ENCODE measurements at regions not wholly inside any gene's neighbourhood (a gene's known extent, or its start where the extent isn't known, plus 50 kb on each side); places are given as distances from the start of the nearest gene placed in this dataset.

GRCh38 chr16:86189934-86190333 lies 291.0 kb downstream of the IRF8 start:
- no peak for TF ChIP-seq CTCF (IDR thresholded peaks at IDR 0.05; ENCODE audit: control extremely low read depth, extremely low read depth, low read depth, missing control alignments)
- ChIA-PET POLR2A (no interaction called here), CTCF (no interaction called here)
- DNase-seq (ENCODE audit: extremely low spot score), result no peak

DNA sequence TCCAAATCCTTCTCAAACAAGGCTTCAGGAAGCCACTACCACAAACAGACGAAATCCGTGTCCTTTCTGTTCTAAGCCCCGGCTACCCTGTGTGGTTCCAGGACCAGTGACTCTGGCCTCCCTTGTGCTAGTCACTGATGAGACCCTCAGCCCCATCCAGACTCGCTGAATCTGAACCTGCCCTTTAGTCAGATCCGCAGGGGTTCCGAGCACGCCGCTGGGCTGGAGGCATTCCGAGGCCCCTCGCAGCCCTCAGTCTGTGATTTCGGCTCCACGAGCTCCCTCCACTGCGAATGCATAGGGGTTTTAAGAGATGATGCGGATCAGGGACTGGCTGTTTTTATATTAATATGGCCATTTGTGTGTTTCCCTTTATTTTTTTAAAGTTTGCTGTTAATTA lies 292.7 kb downstream of the IRF8 start:
- ChIA-PET CTCF (interaction anchor here (0.9 to 1.5 kb wide), 3 partner anchors 9 to 100 kb away, joined by 3 read pairs; no protein-coding TSS in a partner anchor), POLR2A (no interaction called here)
- no peak for TF ChIP-seq CTCF (IDR thresholded peaks at IDR 0.05; ENCODE audit: control extremely low read depth, extremely low read depth, low read depth, missing control alignments)
- no peak for DNase-seq (ENCODE audit: extremely low spot score)

DNA sequence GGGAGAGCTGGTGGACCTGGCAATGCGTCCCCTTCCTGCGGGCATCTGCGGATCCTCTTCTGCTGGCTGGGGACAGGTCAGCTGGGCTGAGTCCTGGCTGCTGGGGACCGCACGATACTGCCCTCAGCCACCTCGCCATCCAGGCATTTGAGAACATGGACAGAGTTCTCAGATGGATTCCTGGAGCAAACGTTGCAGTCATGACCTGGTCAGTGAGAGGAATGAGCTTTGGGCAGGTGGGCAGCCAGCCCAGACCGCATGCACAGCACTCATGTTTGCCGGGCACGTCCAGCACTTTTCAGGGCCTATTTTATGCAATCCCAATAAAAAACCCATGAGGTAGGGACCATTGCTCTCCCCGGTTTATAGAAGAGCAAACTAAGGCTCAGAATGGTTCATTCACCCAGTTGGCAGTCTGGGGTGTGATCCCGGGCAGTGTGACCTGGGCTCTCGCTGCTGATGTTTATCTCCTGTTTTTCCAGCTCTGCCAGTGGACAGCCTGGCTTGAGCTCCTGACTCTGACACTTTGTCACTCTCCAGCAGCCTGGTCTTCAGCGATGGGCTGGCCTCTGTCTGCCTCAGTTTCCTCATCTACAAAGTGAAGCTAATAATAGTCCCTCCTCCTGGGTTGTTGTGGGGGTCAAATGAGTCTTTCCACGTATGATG lies 294.7 kb downstream of the IRF8 start:
- CTCF ChIA-PET, result no interaction called here
- TF ChIP-seq CTCF (IDR thresholded peaks at IDR 0.05; ENCODE audit: control extremely low read depth, extremely low read depth, low read depth, missing control alignments), result no peak
- POLR2A ChIA-PET, result no interaction called here
- DNase-seq (ENCODE audit: extremely low spot score), result no peak

GRCh38 chr16:86195863-86196630 lies 297.1 kb downstream of the IRF8 start:
- no peak for TF ChIP-seq CTCF (IDR thresholded peaks at IDR 0.05; ENCODE audit: control extremely low read depth, extremely low read depth, low read depth, missing control alignments)
- ChIA-PET CTCF (no interaction called here), POLR2A (no interaction called here)
- DNase-seq (ENCODE audit: extremely low spot score), result no peak

GRCh38 chr16:86196687-86197391 lies 297.9 kb downstream of the IRF8 start:
- TF ChIP-seq CTCF (IDR thresholded peaks at IDR 0.05; ENCODE audit: control extremely low read depth, extremely low read depth, low read depth, missing control alignments), result no peak
- DNase-seq (ENCODE audit: extremely low spot score), result no peak
- POLR2A ChIA-PET, result no interaction called here
- CTCF ChIA-PET, result no interaction called here

DNA sequence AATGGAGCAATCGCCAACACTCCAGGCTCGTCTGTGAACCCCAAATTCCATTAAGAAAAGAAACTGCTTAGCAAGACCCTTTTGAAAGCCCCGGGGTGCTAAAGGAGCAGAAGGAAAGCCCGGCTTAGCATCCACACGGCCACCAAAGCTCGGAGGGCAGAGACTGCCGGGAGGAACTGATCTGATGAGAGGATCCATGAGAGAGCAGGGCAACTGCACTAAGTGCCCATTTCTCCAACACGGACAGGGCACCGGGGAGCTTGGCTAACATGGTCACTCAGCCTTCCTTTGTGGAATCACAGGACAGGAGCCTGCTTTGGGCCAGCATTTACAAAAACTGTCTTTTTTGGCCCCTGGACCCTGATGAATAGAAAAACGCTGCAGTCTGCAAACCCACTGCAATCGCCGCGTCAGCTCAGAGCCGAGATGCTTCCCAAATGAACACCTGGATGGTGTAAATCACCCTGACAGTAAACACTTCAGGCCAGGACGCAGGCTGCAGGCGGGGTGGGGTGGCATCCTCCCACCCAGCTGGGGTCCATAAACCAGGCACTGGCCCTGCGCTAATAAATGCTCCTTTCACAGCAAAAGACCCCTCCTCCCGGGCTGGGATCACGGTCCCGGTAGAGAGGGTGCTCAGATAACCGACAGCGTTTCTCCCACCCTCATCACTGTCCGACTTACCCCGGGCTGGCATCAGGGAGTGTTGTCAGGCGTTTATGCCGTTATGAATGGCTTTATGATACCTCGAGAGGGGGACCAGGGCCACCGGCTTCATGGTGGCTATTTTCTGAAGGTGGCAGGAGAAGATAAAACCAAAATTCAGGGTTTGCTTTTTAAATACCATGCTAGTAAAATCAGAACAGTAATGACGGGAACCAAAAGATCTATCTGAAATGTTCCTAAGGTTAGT lies 299.5 kb downstream of the IRF8 start:
- no peak for DNase-seq (ENCODE audit: extremely low spot score)
- TF ChIP-seq CTCF (IDR thresholded peaks at IDR 0.05; ENCODE audit: control extremely low read depth, extremely low read depth, low read depth, missing control alignments), result no peak
- CTCF ChIA-PET, result no interaction called here

More for the DNA sequence above, 299.5 kb downstream of the IRF8 start:
- POLR2A ChIA-PET, result no interaction called here
